K562 (cell line): ENCODE measurements at regions not wholly inside any gene's neighbourhood (a gene's known extent, or its start where the extent isn't known, plus 50 kb on each side); places are given as distances from the start of the nearest gene placed in this dataset.

ENCODE experiments used
- ATAC-seq: fragments of 200-7000 bp; cut with Tn5 transposase; 3 replicates; pipeline ENCODE4 v1.9.1; 2020; ENCODE audit warnings: moderate library complexity
- BruUV-seq: library from RNA; stranded (reverse); fragments of 400-500 nt; replicated peaks from 2 replicates; lab custom pipeline; 2021; lab: Mats Ljungman, UMichigan
- CTCF ChIA-PET: fragments of 300-600 bp; formaldehyde crosslinking; extraction: SDS; loops from one replicate; lab custom pipeline; 2021; ENCODE audit warnings: low intra/inter-chr PET ratio; lab: Yijun Ruan, JAX
- POLR2A ChIA-PET: fragments of 300-600, 350-650 bp; sonication (Branson Sonifier 250); formaldehyde crosslinking; extraction: SDS; loops from one replicate; lab custom pipeline; 2021; ENCODE audit warnings: antibody characterized with exemption, inconsistent platforms; lab: Yijun Ruan, JAX
- DNase-seq, 4 experiments: peaks; one replicate each; pipeline versions ENCODE4 v3.0.0 to v3.0.0-alpha.2; 2011 to 2018; ENCODE audit warnings: low spot score in 3 of 4, mixed read lengths in 3 of 4; ENCODE audit errors: extremely low read depth in 1 of 4
- FAIRE-seq: peaks from 2 replicates; lab custom pipeline; 2011; peaks lifted over from hg19 to GRCh38; lab: Jason Lieb, UNC
- H2AFZ ChIP-seq: 2 replicates; pipeline ENCODE4 v1.6.0; 2011; ENCODE audit warnings: low read depth, low read length, control low read depth, inconsistent platforms
- H3K27ac ChIP-seq: fragments of 200-600 bp; 3 replicates; pipeline ENCODE4 v1.8.0; 2011; ENCODE audit warnings: low read depth, mild to moderate bottlenecking, control low read depth, inconsistent platforms, low read length, moderate library complexity, mixed read lengths; ENCODE audit errors: extremely low read depth
- H3K27me3 ChIP-seq, 2 experiments: fragments of 300-600 bp in 1 of 2; 2 replicates in 1 of 2; 3 replicates in 1 of 2; pipeline versions ENCODE4 v1.6.0 to v1.8.0; 2011; ENCODE audit warnings: inconsistent platforms in 2 of 2, low read length in 2 of 2, mild to moderate bottlenecking in 1 of 2, mixed read lengths in 1 of 2, moderate library complexity in 1 of 2; ENCODE audit not compliant: control insufficient read depth in 2 of 2, insufficient read depth in 2 of 2
- H3K36me3 ChIP-seq: fragments of 300-600 bp; 3 replicates; pipeline ENCODE4 v1.8.0; 2011; ENCODE audit warnings: mild to moderate bottlenecking, low read length, inconsistent platforms; ENCODE audit not compliant: control insufficient read depth, insufficient read depth
- H3K4me1 ChIP-seq, 2 experiments: fragments of 200-600 bp in 1 of 2; replicated peaks in 1 of 2; 2 replicates in 1 of 2; 3 replicates in 1 of 2; pipeline versions ENCODE4 v1.5.1 to v1.8.0; 2011; ENCODE audit warnings: inconsistent platforms in 2 of 2, low read length in 2 of 2, mild to moderate bottlenecking in 1 of 2, mixed read lengths in 1 of 2, moderate library complexity in 1 of 2; ENCODE audit not compliant: control insufficient read depth in 2 of 2, insufficient read depth in 2 of 2
- H3K4me2 ChIP-seq: 2 replicates; pipeline ENCODE4 v1.6.1; 2011; ENCODE audit warnings: low read length, control low read depth, inconsistent platforms, mixed read lengths; ENCODE audit not compliant: insufficient read depth
- H3K4me3 ChIP-seq: fragments of 200-600 bp; sonication (generic), shearing (Covaris generic); 2 replicates; pipeline ENCODE4 v1.5.1; 2016; ENCODE audit warnings: control low read depth, inconsistent platforms
- H3K79me2 ChIP-seq: fragments of 200-600 bp; 3 replicates; pipeline ENCODE4 v1.8.0; 2011; ENCODE audit warnings: low read length, inconsistent platforms; ENCODE audit not compliant: control insufficient read depth, insufficient read depth
- H3K9ac ChIP-seq, 2 experiments: 2 replicates each; pipeline versions ENCODE4 v1.6.0 to v1.6.1; 2011; ENCODE audit warnings: low read depth in 2 of 2, low read length in 2 of 2, control low read depth in 1 of 2, inconsistent platforms in 1 of 2, mild to moderate bottlenecking in 1 of 2, mixed read lengths in 1 of 2; ENCODE audit not compliant: insufficient read depth in 1 of 2
- H3K9me1 ChIP-seq: one replicate; pipeline ENCODE4 v1.6.0; 2011; ENCODE audit warnings: inconsistent platforms, mild to moderate bottlenecking, low read length, moderate library complexity; ENCODE audit not compliant: control insufficient read depth, insufficient read depth
- H3K9me3 ChIP-seq: replicated peaks from 2 replicates; pipeline ENCODE4 v1.5.1; 2011; ENCODE audit warnings: low read depth, low read length, inconsistent platforms; ENCODE audit not compliant: control insufficient read depth, insufficient read depth
- H4K20me1 ChIP-seq: replicated peaks from 2 replicates; pipeline ENCODE4 v1.6.1; 2011; ENCODE audit warnings: low read length, inconsistent platforms, mixed read lengths; ENCODE audit not compliant: control insufficient read depth, insufficient read depth
- CBFA2T2 ChIP-seq: fragments of 450-650 bp; conservative IDR thresholded peaks from 2 replicates; pipeline ENCODE4 v1.6.1; 2017; ENCODE audit warnings: mild to moderate bottlenecking
- CXXC5 ChIP-seq: fragments of 250-450 bp; sonication (Bioruptor Pico); IDR thresholded peaks from 2 replicates; pipeline ENCODE4 v1.8.0; 2022; ENCODE audit warnings: inconsistent platforms, mild to moderate bottlenecking, moderate library complexity
- DPF2 ChIP-seq: fragments of 450-650 bp; IDR thresholded peaks from 2 replicates; pipeline ENCODE4 v1.6.1; 2016
- GATAD2A ChIP-seq: fragments of 450-650 bp; IDR thresholded peaks from 2 replicates; pipeline ENCODE4 v1.6.1; 2017
- KAT7 ChIP-seq: sonication (generic); formaldehyde crosslinking; IDR thresholded peaks from 2 replicates; pipeline ENCODE4 v1.8.0; 2022; ENCODE audit warnings: missing genetic modification reagents, mild to moderate bottlenecking, borderline replicate concordance
- MCM2 ChIP-seq: fragments of 450-650 bp; IDR thresholded peaks from 2 replicates; pipeline ENCODE4 v1.6.1; 2017; ENCODE audit warnings: low read depth, mild to moderate bottlenecking
- MTA1 ChIP-seq: fragments of 450-650 bp; IDR thresholded peaks from 2 replicates; pipeline ENCODE4 v1.6.1; 2017; ENCODE audit warnings: borderline replicate concordance
- MYC ChIP-seq, 2 experiments: fragments of 250-450 bp in 1 of 2; sonication (Bioruptor Pico) in 1 of 2; IDR thresholded peaks; 2 replicates each; pipeline versions ENCODE4 v1.5.1 to v1.6.1; 2012 to 2021; ENCODE audit warnings: low read depth in 2 of 2, borderline replicate concordance in 1 of 2, improper control_type of control experiment in 1 of 2, low read length in 1 of 2, mild to moderate bottlenecking in 1 of 2, moderate library complexity in 1 of 2
- NFATC3 ChIP-seq: fragments of 450-650 bp; IDR thresholded peaks from 2 replicates; pipeline ENCODE4 v1.6.1; 2017; ENCODE audit warnings: mild to moderate bottlenecking
- PHF21A ChIP-seq: fragments of 450-650 bp; IDR thresholded peaks from 2 replicates; pipeline ENCODE4 v1.6.1; 2017; ENCODE audit warnings: low read depth, borderline replicate concordance
- TBL1XR1 ChIP-seq, 2 experiments: IDR thresholded peaks; 2 replicates each; pipeline ENCODE4 v1.6.1; 2012; ENCODE audit warnings: improper control_type of control experiment in 2 of 2, low read length in 2 of 2, mild to moderate bottlenecking in 1 of 2
- TFAM ChIP-seq: fragments of 250-450 bp; sonication (Bioruptor Pico); conservative IDR thresholded peaks from 2 replicates; pipeline ENCODE4 v1.5.0; 2021; ENCODE audit warnings: mild to moderate bottlenecking, moderate library complexity
- TRIM24 ChIP-seq, 2 experiments: fragments of 450-650 bp; IDR thresholded peaks; 2 replicates each; pipeline ENCODE4 v1.6.1; 2016
- ZNF174 ChIP-seq: fragments of 250-450 bp; sonication (Bioruptor Pico); IDR thresholded peaks from 2 replicates; pipeline ENCODE4 v1.4.0; 2020; ENCODE audit warnings: mild to moderate bottlenecking
- WGBS: fragments of 100-300 bp; shearing (Covaris generic); methylation state at CpG from one replicate; pipeline ENCODE4 v1.1.6; 2016; ENCODE audit warnings: low coverage, mixed read lengths; ENCODE audit not compliant: insufficient coverage; ENCODE audit errors: missing lambda C conversion rate; 5-methylcytosine and 5-hydroxymethylcytosine counted together
- in situ Hi-C: fragments of 300-500 bp; cut with MboI; formaldehyde crosslinking; loops from 4 replicates; pipeline ENCODE4 v1.15.0; 2018; ENCODE audit warnings: inconsistent platforms, mixed read lengths
- intact Hi-C: fragments of 100-400 bp; cut with micrococcal nuclease; formaldehyde crosslinking; loops from 2 replicates; pipeline ENCODE4 v1.14.2; 2022
- TF ChIP-seq, protein P1 (sequence below): sonication (generic); formaldehyde crosslinking; IDR thresholded peaks from 2 replicates; pipeline ENCODE4 v1.8.0; 2022; ENCODE audit warnings: missing genetic modification reagents, mild to moderate bottlenecking, borderline replicate concordance
- TF ChIP-seq, protein P2 (sequence below): fragments of 250-450 bp; sonication (Bioruptor Pico); IDR thresholded peaks from 2 replicates; pipeline ENCODE4 v1.5.0; 2021; ENCODE audit warnings: mild to moderate bottlenecking, moderate library complexity
- TF ChIP-seq, protein P3 (sequence below): fragments of 250-450 bp; sonication (Bioruptor Pico); IDR thresholded peaks from 2 replicates; pipeline ENCODE4 v1.5.0; 2021

DNA sequence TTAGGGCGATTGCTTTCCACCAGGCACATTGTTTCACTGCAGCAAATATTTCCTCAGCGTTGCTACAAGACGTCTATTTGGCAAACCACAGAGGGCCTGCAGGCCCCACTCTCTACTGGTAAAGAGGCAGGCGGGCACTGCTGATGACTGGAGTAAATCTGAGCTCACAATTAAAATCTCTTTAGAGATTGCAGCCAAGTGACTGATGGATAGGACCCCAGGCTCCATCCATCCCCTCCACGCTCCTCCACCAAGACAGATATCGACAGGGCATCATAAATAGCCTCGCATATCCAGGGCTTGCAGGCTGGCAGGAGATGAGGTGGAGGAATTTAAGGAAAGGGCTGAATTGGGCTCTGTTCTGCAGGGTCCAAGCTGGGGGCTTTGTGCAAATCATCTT, 50.4 kb upstream of the MDGA1 start:
- Histone ChIP-seq H3K9ac (no peak overlapping the region), H3K79me2 (no peaks in the 10 kb centered on the region), H3K27me3 (peaks cover 56 to 82% of the 10 kb centered on the region in 2 experiments), H3K9me1 (no peaks in the 10 kb centered on the region), H3K4me1 (no peaks in the 10 kb centered on the region), H3K36me3 (no peaks in the 10 kb centered on the region), H4K20me1 (peaks cover 5% of the 10 kb centered on the region), H3K4me3 (no peak overlapping the region), H2AFZ (no peak overlapping the region), H3K9me3 (no peaks in the 10 kb centered on the region), H3K27ac (no peak overlapping the region), H3K4me2 (no peak overlapping the region)
- intact Hi-C loops: no loop called here
- BruUV-seq: no TSS peak
- WGBS: under 1% methylated on average over 7 of the region's 7 CpGs
- ChIA-PET POLR2A (no interaction called here), CTCF (no interaction called here)
- DNase-seq: no peak
- no peak for TF ChIP-seq KAT7 (CRISPR knock-in tag)
- no peak for TF ChIP-seq GATAD2A
- no peak for TF ChIP-seq CBFA2T2
- TF ChIP-seq MYC (IDR thresholded peaks at IDR 0.05; ENCODE audit: low read depth, low read length): no peak
- no peak for TF ChIP-seq MYC (CRISPR knock-in tag; IDR thresholded peaks at IDR 0.05; ENCODE audit: borderline replicate concordance, low read depth)
- TF ChIP-seq, protein P1, sequence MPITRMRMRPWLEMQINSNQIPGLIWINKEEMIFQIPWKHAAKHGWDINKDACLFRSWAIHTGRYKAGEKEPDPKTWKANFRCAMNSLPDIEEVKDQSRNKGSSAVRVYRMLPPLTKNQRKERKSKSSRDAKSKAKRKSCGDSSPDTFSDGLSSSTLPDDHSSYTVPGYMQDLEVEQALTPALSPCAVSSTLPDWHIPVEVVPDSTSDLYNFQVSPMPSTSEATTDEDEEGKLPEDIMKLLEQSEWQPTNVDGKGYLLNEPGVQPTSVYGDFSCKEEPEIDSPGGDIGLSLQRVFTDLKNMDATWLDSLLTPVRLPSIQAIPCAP: no peak
- no peak for TF ChIP-seq TFAM
- no peak for TF ChIP-seq MCM2
- no peak for TF ChIP-seq CXXC5 (CRISPR knock-in tag)
- TF ChIP-seq, protein P2, sequence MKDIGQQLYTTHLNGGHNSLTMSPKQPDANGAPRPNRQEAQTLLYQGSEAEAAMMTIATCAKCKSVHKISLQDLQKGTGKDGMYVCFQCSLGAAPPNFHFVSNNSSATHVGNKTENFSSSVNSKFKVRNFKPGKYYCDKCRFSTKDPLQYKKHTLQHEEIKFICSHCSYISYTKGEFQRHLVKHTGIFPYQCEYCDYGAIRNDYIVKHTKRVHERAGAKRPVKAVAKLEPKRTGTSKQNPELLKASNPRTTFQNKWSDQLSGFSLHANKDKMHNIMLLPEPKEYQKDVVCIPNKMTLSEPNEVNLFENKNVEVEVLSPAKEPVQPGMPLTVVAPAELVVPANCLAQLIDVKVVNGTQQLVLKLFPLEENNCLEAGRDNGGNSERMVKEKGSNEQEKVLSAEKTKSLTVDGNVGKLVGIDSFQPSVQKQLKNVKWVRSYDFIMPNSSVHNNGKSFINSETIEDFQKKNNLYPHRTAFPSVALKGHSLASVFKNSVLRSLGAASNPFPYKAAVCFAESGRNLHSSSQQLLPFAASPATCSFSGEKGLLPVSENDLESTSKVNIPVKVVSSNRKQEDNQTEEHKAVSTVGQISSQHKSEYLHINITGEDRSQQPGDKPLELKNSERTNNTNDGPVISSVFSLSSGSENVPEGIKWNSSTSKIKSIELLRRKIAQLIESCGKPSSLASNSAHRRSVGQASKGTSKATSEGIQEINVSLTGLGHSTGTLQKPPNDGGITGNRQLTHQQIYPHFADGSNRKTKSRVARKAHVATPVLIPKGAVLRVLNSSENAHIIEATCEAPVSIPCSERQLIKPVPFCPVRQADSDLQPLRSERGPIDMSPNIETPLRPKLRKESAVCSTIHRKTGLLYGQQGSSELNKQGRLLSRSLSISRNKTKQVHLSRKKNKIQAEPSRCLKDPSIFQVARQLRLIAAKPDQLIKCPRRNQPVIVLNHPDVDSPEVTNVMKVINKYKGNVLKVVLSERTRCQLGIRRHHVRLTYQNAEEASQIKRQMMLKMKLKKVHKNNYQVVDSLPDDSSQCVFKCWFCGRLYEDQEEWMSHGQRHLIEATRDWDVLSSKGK: no peak
- no peak for TF ChIP-seq TBL1XR1 (IDR thresholded peaks at IDR 0.05; ENCODE audit: low read length in 2 of 2)
- no peak for TF ChIP-seq NFATC3
- TF ChIP-seq PHF21A: no peak
- TF ChIP-seq, protein P3, sequence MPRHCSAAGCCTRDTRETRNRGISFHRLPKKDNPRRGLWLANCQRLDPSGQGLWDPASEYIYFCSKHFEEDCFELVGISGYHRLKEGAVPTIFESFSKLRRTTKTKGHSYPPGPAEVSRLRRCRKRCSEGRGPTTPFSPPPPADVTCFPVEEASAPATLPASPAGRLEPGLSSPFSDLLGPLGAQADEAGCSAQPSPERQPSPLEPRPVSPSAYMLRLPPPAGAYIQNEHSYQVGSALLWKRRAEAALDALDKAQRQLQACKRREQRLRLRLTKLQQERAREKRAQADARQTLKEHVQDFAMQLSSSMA (CRISPR knock-in tag): no peak
- TF ChIP-seq ZNF174 (CRISPR knock-in tag): no peak
- TF ChIP-seq DPF2: no peak
- TF ChIP-seq MTA1: no peak
- TF ChIP-seq TRIM24 (IDR thresholded peaks at IDR 0.05): no peak
- ATAC-seq: no peak
- FAIRE-seq: no peak
- in situ Hi-C loops: no loop called here
